ENCODE measurements at regions not wholly inside any gene's neighbourhood (a gene's known extent, or its start where the extent isn't known, plus 50 kb on each side); places are given as distances from the start of the nearest gene placed in this dataset.
A peak's percentile ranks its signal among the peaks of the same experiment; 100 is the strongest.
"Not testable (repeated sequence)": the region's sequence is repeated elsewhere in the genome, so short reads cannot be mapped to it uniquely, and the experiment has no call there.

DNA sequence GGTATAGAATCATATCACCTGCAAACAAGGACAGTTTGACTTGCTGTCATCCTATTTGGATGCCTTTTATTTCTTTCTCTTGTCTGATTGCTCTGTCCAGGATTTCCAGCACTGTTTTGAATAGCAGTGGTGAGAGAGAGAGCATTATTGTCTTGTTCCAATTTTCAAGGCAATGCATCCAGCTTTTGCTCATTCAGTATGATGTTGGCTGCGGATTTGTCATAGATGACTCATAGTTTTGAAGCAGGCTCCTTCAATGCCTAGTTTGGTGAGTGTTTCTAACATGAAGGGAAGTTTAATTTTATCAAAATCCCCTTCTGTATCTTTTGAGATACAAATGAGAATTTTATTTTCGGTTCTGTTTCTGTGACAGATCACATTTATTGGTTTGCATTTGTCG is 518.9 kb downstream of the PCDH11X start:
- DNase-seq (ENCODE audit: low spot score), result peak; percentile 53

DNA sequence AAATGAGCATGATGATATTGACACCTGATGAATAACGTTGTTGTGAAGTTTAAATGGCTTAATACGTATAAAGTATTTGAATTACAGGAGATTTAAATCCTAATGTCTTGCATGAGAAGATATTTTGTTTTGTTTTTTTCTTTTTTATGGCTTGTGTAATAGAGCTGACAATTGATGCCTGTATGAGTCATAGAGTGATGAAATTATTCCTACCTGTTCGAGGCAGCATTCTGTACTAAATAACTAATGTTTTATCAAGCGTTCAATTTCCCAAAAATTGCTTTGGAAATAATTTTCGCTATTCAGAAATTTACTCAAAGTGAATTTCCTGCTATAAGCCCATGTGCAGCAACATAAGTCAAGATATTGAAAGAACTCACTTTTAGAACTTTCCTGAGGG is 554.0 kb downstream of the PCDH11X start:
- not testable (repeated sequence) for DNase-seq (ENCODE audit: low spot score)

DNA sequence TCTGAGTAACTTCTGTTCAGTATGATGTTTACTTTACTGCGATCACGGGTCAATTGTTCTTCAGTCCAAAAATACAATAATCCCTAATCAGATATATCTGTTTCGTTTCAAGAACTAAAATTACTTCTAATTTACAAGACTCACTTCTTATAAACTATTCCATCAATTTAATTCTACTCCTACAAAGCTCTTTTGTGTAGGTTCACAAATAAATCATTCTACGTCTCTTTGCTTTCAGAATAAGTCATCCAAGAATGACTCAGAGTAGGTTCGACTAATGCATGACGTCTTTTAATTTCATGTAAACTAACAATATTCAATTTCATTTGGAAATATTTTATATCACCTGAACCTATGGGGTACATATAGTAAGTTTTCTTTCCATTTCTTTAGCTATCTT is 571.9 kb downstream of the PCDH11X start:
- DNase-seq (ENCODE audit: low spot score), result peak; percentile 1

DNA sequence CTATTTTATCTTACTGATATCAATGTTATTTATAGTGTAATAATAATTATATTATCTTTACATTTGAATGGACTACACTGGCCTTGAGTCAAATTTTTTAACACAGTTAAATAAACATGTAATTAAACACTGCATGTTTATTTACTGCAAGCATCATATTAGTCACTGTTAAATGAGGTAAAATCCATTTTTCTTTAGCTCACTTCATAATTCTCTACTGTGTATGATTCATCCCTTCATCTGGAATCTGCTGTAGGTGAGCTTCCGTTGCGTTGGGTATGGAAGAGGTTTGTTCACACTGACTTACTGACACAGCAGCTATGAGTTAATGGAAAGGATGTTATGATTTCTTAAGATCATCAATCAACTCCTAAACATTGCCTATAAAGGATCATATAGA is 572.3 kb downstream of the PCDH11X start:
- no peak for DNase-seq (ENCODE audit: low spot score)
